Posterior vena cava (tissue), 2 donors: ENCODE measurements at regions not wholly inside any gene's neighbourhood (a gene's known extent, or its start where the extent isn't known, plus 50 kb on each side); places are given as distances from the start of the nearest gene placed in this dataset.

Experiments
- DNase-seq: peaks from one replicate; pipeline ENCODE4 v3.0.0-alpha.2; 2020; ENCODE audit warnings: low spot score
- intact Hi-C, 2 donors: fragments of 100-400 bp; cut with DNase I; formaldehyde crosslinking; loops; one replicate each; pipeline versions ENCODE4 v1.14.1 to v1.14.2; 2022 to 2023
- donor health status: DM: yes; HTN: yes; CAD: no.
- donor health status: DM: yes; HTN: yes; CAD: no.

- DNase-seq, result no peak
- intact Hi-C loops, result no loop called here
These were observed 87.8 kb upstream of the SNTG2 start for GRCh38 chr2:862731-863466.

- DNase-seq, result no peak
- intact Hi-C loops, result no loop called here
These were observed 88.3 kb upstream of the SNTG2 start for GRCh38 chr2:862355-862687.

- DNase-seq, result no peak
- intact Hi-C loops, result no loop called here
These were observed 88.8 kb upstream of the SNTG2 start for GRCh38 chr2:861655-862354.

DNA sequence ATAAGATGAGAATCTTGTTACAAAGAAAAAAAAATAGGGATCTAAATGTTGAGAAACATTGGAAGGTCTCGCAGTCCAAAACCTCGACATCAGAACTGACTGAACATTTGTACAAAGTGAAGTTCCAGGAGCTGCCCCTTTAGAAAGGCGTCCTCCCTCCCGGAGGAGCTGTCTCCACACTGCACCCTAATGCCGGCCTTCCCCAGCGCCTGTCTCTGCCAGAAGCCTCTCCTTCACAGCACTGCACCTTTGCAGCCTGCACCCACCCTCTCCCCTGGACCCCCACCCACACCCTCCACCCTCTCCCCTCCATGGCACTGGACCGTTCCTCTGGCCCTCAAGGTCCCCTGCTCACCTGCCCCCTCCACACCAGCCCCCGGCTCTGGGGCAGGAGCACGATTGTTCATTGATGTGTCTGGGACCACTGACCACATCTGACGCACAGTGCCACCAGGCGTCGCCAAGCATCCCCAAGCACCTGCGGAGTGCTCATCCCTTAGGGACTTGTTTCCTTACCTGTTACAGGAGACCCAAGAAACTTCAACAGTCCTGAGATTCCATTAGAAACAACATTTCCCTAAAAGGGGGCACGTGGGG, 90.3 kb upstream of the SNTG2 start:
- intact Hi-C loops, result no loop called here
- no peak for DNase-seq

GRCh38 chr2:858646-859045, 92.0 kb upstream of the SNTG2 start:
- no peak for DNase-seq
- intact Hi-C loops, result no loop called here

DNA sequence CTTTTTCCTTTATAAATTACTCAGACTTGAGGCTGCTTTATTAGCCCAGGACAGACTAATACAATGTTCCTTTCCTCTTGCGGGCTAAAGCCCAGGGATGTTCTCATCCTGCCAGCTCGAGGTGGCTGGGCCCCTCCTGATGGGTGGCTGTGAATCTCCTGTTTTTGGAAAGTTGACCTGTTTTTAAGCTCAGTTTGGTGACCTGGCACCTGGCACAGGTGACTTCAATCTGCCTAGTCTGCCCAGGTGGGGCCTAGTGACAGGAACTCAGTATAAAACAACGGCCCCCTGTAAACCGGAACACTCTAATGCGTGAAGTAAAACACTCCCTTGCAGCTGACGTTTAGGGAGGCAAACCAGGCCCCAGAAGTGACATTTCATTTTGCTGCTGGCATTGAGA, 92.7 kb upstream of the SNTG2 start:
- intact Hi-C loops, result no loop called here
- no peak for DNase-seq

DNA sequence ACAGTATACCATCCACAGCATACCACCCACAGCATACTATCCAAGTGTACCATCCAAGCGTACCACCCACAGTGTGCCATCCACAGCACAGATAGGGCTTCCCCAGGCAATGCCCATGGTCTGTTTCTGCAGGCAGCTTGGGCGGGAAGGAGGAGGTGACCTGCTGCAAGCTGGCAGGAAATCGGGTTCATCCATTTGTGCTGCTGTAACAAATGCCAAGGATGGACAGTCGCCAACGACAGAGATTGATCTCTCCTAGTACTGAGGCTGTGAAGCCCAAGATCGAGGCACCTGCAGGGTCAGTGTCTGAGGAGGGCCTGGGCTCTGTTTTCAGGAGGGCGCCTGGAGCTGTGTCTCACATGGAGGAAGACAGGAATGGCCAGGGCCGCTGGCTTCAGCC, 93.6 kb upstream of the SNTG2 start:
- DNase-seq, result no peak
- intact Hi-C loops, result no loop called here

GRCh38 chr2:856456-856855, 94.2 kb upstream of the SNTG2 start:
- intact Hi-C loops, result no loop called here
- DNase-seq, result no peak

DNA sequence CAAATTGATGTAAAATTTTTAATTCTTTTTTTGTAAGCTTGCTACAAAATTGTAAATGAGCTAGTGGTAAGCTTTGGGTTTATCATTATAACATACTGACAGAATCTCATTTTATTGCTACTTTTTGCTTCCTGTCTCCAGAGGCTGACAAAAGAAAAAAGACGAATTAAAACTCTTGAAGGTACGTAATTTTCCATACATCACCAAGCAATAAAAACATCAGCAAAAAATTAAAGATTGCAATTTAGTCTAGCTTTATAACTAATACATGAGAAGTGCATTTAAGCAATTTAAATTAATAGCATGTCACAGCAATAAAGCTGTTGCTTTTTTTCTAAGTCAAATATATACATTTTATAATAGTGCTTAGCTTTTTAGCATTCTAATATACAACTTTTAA, 94.6 kb upstream of the SNTG2 start:
- intact Hi-C loops, result no loop called here
- no peak for DNase-seq

DNA sequence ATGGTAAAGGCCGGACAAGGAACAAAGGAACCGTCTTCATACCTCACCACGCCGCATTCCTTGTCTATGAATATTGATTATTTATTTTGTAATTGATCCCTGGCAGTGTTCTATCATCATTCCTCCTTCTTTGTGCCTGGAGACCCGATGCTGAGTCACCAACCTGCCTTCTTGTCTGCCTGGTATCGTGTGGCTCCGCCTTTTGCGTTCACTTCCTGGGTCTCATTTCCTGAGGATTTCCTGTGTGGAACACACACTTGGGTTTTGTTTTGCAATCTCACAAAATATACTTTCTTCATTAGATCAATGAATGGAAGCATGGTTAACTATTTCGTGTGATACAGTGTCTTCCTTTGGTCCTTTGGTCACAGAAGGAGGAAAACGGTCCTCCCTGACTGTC, 95.5 kb upstream of the SNTG2 start:
- intact Hi-C loops, result no loop called here
- DNase-seq, result no peak

DNA sequence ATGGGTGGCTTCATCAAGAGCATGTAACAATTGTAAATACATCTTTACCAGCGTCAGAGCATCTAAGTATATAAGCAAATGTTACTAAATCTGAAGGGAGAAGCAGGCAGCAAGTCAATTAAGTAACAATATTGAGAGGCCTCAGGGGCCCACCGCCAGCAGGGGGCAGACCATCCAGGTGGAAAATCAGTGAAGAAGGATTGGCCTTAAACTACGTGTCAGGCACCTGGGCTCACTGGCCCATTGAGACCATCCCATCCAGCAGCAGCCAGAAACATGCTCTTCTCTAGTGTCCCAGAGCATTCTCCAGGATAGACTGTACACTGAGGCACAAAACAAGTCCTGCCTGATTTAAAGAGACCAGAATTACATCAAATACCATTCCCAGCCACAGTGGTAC, 96.2 kb upstream of the SNTG2 start:
- DNase-seq, result no peak
- intact Hi-C loops, result no loop called here

DNA sequence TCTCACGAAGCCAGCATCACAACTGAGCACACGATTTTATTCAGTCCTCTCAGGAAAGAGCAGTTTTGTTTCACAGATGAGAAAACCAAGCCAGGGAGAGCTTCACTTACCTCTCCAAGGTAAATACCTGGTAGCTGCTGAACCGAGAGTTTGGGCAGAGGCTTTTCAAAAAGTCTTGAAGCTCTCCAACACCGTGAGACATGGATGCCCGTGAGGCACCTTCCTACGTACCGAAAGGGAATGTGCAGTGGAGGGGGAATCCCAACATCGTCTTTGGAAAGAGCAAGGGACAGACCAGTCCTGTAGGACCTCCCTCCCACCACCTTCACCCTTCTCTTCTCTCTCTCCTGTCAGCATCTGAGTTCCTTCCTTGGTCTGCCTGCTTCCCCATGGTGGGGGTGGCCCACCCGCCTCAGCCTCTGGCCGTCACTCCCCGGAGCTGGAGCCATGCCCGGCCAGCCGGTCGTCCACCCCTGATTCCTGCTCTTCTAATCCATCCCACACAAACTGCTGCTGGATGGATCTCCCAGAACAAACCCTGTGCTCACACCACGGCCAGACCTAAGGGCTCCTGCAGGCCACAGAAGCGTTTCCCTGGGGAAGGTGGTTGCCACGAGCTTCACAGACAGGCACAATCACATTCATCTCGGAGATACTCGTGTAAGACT, 97.3 kb upstream of the SNTG2 start:
- DNase-seq, result no peak
- intact Hi-C loops, result no loop called here

DNA sequence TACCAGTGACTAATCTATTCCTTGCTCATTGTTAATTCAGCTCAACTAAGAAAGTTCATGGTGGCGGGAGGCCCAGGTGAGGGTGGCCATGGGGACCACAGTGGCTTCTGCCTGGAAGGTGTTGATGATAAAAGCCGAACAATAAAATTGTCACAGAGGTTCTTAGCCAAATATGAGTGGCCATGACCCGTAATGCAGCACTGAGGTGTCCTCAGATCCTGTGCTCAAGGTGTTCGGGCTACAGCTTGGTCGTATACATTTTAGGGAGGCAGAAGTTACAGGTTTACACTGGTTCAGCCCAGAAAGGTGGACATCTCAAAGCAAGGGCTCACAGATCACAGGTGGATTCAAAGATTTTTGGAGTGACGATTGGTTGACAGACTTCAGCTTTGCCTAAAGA, 98.5 kb upstream of the SNTG2 start:
- DNase-seq, result no peak
- intact Hi-C loops, result no loop called here

- no peak for DNase-seq
- intact Hi-C loops, result no loop called here
These were observed 99.0 kb upstream of the SNTG2 start for GRCh38 chr2:851680-852079.

DNA sequence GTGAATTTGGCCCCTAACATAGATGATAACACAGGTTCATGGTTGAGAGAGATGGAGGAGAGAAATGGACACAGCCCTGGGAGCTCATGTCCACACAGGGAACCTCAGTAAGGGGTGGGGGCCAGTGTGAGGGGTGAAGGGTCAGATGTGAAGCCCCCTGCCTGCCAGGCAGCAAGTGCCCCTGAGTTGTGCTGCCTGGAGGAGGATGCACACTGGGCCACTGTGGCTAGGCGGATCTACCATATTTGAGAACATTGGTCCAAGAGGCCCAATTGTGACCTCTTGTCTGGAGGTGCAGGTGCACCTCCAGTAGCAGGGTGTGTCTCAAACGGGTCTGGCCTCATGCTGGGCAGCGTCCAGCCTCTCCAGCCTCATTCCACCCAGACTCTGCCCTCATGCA, 99.6 kb upstream of the SNTG2 start:
- intact Hi-C loops, result no loop called here
- no peak for DNase-seq

DNA sequence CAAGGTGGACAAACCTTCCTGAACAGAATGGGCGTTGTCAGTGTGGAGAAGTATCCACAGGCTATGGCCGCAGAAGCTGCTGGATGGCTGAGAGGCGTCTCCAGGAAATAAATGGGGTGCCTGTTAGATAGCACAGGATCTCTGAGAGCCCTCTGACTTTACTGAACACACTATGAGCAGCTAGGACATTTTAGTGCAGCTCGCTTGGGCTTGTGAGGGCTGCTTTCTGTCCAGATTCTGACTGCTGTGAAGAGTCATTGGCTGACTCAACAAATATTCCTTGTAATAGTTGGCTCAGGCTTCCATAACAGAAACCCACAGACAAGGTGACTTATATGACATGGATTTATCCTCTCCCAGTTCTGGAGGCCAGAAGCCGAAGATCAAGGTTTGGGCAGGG, 100.2 kb upstream of the SNTG2 start:
- no peak for DNase-seq
- intact Hi-C loops, result no loop called here

DNA sequence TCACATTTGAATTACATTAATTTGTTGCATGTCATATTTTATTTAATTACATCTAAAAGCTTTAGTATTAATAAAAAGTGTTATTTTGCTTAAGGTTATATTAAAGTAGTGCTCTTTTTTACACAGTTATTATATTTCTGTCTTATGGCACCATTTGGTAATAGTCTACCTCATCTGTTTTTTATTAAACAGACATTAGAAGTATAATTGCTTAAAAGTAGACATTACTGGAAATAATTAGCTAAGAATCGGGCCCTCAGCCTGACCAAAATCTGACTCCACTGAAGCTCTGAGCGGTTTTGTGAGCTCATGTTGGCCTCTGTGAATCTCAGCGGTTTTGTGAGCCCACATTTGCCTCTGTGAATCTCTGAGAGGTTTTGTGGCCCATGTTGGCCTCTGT, 102.5 kb upstream of the SNTG2 start:
- intact Hi-C loops, result no loop called here
- no peak for DNase-seq

- intact Hi-C loops, result no loop called here
- no peak for DNase-seq
These were observed 103.0 kb upstream of the SNTG2 start for GRCh38 chr2:847669-848068.

- DNase-seq, result no peak
- intact Hi-C loops, result no loop called here
These were observed 105.9 kb upstream of the SNTG2 start for GRCh38 chr2:844715-845114.

GRCh38 chr2:842151-842803, 108.4 kb upstream of the SNTG2 start:
- no peak for DNase-seq
- intact Hi-C loops, result no loop called here
